ENCODE measurements at regions not wholly inside any gene's neighbourhood (a gene's known extent, or its start where the extent isn't known, plus 50 kb on each side); places are given as distances from the start of the nearest gene placed in this dataset.

GRCh38 chr4:132901224-132901623 is 247.9 kb upstream of the PCDH10 start:
- DNase-seq (ENCODE audit: low spot score): no peak
- Histone ChIP-seq H3K36me3 (ENCODE audit: control insufficient read depth in 4 of 4, insufficient read depth in 3 of 4, low read depth in 1 of 4, low read length in 3 of 4) (no peaks in the 10 kb centered on the region), H3K4me1 (ENCODE audit: control insufficient read depth in 4 of 4, insufficient read depth in 4 of 4, low read length in 3 of 4) (no peaks in the 10 kb centered on the region), H3K27ac (ENCODE audit: low read depth in 1 of 2, low read length in 2 of 2) (no peak overlapping the region), H3K4me3 (ENCODE audit: low read depth in 1 of 3, low read length in 3 of 3) (no peak overlapping the region), H3K27me3 (ENCODE audit: control insufficient read depth in 4 of 4, insufficient read depth in 4 of 4, low read length in 3 of 4) (peaks cover 0 to 3% (median 0%) of the 10 kb centered on the region in 4 donors), H3K9ac (ENCODE audit: low read depth in 1 of 2, low read length in 2 of 2) (no peak overlapping the region), H3K9me3 (ENCODE audit: control insufficient read depth in 4 of 4, low read length in 3 of 4) (no peaks in the 10 kb centered on the region)
- WGBS: 71% methylated on average over 1 of the region's 1 CpG
- no peak for TF ChIP-seq REST (IDR thresholded peaks at IDR 0.05)
- TF ChIP-seq SP1 (IDR thresholded peaks at IDR 0.05): no peak
- TF ChIP-seq ZBTB33 (IDR thresholded peaks at IDR 0.05): no peak
- TF ChIP-seq CTCF (IDR thresholded peaks at IDR 0.05; ENCODE audit: low read depth, low read length, missing input control): no peak
- no peak for TF ChIP-seq JUND (IDR thresholded peaks at IDR 0.05)
- TF ChIP-seq HNF4A (conservative IDR thresholded peaks at IDR 0.05): no peak
- no peak for TF ChIP-seq HNF4G (IDR thresholded peaks at IDR 0.05)
- no peak for TF ChIP-seq NR2F2 (IDR thresholded peaks at IDR 0.05)
- no peak for TF ChIP-seq GABPA (IDR thresholded peaks at IDR 0.05 in 1 of 2, conservative IDR thresholded peaks at IDR 0.05 in 1 of 2)
- no peak for TF ChIP-seq RXRA (IDR thresholded peaks at IDR 0.05)
- no peak for TF ChIP-seq FOXA1 (IDR thresholded peaks at IDR 0.05)
- no peak for TF ChIP-seq FOXA2 (IDR thresholded peaks at IDR 0.05)
- TF ChIP-seq YY1 (IDR thresholded peaks at IDR 0.05): no peak
- TF ChIP-seq MAX (IDR thresholded peaks at IDR 0.05): no peak
- TF ChIP-seq RAD21 (IDR thresholded peaks at IDR 0.05): no peak

GRCh38 chr4:132910229-132910748 is 238.8 kb upstream of the PCDH10 start:
- no peaks in the 10 kb centered on the region for H3K27me3 ChIP-seq (ENCODE audit: control insufficient read depth in 4 of 4, insufficient read depth in 4 of 4, low read length in 3 of 4)
- 71% methylated on average over 1 of the region's 1 CpG for WGBS
- no peak for DNase-seq (ENCODE audit: low spot score)
- no peaks in the 10 kb centered on the region for H3K9me3 ChIP-seq (ENCODE audit: control insufficient read depth in 4 of 4, low read length in 3 of 4)
- no peak overlapping the region for H3K4me3 ChIP-seq (ENCODE audit: low read depth in 1 of 3, low read length in 3 of 3)
- no peaks in the 10 kb centered on the region for H3K4me1 ChIP-seq (ENCODE audit: control insufficient read depth in 4 of 4, insufficient read depth in 4 of 4, low read length in 3 of 4)
- H3K36me3 ChIP-seq (ENCODE audit: control insufficient read depth in 4 of 4, insufficient read depth in 3 of 4, low read depth in 1 of 4, low read length in 3 of 4): no peaks in the 10 kb centered on the region
- H3K9ac ChIP-seq (ENCODE audit: low read depth in 1 of 2, low read length in 2 of 2): no peak overlapping the region
- no peak overlapping the region for H3K27ac ChIP-seq (ENCODE audit: low read depth in 1 of 2, low read length in 2 of 2)
- no peak for TF ChIP-seq YY1 (IDR thresholded peaks at IDR 0.05)
- TF ChIP-seq SP1 (IDR thresholded peaks at IDR 0.05): no peak
- TF ChIP-seq REST (IDR thresholded peaks at IDR 0.05): no peak
- TF ChIP-seq ZBTB33 (IDR thresholded peaks at IDR 0.05): no peak
- no peak for TF ChIP-seq JUND (IDR thresholded peaks at IDR 0.05)
- no peak for TF ChIP-seq EGR1 (IDR thresholded peaks at IDR 0.05; ENCODE audit: low read depth in 2 of 2)
- no peak for TF ChIP-seq FOXA2 (IDR thresholded peaks at IDR 0.05)
- no peak for TF ChIP-seq HNF4G (IDR thresholded peaks at IDR 0.05)
- no peak for TF ChIP-seq GABPA (IDR thresholded peaks at IDR 0.05 in 1 of 2, conservative IDR thresholded peaks at IDR 0.05 in 1 of 2)
- TF ChIP-seq HNF4A (conservative IDR thresholded peaks at IDR 0.05): no peak
- TF ChIP-seq ATF3 (IDR thresholded peaks at IDR 0.05): no peak
- no peak for TF ChIP-seq RXRA (IDR thresholded peaks at IDR 0.05)
- no peak for TF ChIP-seq RAD21 (IDR thresholded peaks at IDR 0.05)
- no peak for TF ChIP-seq TAF1 (conservative IDR thresholded peaks at IDR 0.05)

All from liver (tissue), 8 donors.